Trophoblast cell (in vitro differentiated cells and primary cell): ENCODE measurements at regions not wholly inside any gene's neighbourhood (a gene's known extent, or its start where the extent isn't known, plus 50 kb on each side); places are given as distances from the start of the nearest gene placed in this dataset.

ENCODE experiments used
- DNase-seq, 2 donors: peaks; one replicate each; pipeline ENCODE4 v3.0.0-alpha.2; 2016
- H2AFZ ChIP-seq: 2 replicates; pipeline ENCODE4 v1.6.1; 2013; ENCODE audit warnings: low read length, moderate library complexity, mild to moderate bottlenecking; ENCODE audit not compliant: insufficient read depth, poor library complexity
- H2AK5ac ChIP-seq: 2 replicates; pipeline ENCODE4 v1.6.1; 2013; ENCODE audit warnings: mild to moderate bottlenecking, low read length
- H2BK120ac ChIP-seq: 2 replicates; pipeline ENCODE4 v1.6.1; 2013; ENCODE audit warnings: low read length, mild to moderate bottlenecking, moderate library complexity; ENCODE audit not compliant: insufficient read depth, poor library complexity
- H2BK12ac ChIP-seq: 2 replicates; pipeline ENCODE4 v1.6.1; 2013; ENCODE audit warnings: mild to moderate bottlenecking, low read length, moderate library complexity
- H2BK5ac ChIP-seq: 2 replicates; pipeline ENCODE4 v1.6.1; 2013; ENCODE audit warnings: low read length, low read depth, moderate library complexity, mild to moderate bottlenecking; ENCODE audit not compliant: poor library complexity
- H3K14ac ChIP-seq: 2 replicates; pipeline ENCODE4 v1.6.1; 2013; ENCODE audit warnings: mild to moderate bottlenecking, low read length
- H3K18ac ChIP-seq: 2 replicates; pipeline ENCODE4 v1.6.1; 2013; ENCODE audit warnings: mild to moderate bottlenecking, low read length
- H3K23ac ChIP-seq: 2 replicates; pipeline ENCODE4 v1.6.1; 2013; ENCODE audit warnings: low read length
- H3K27ac ChIP-seq: 2 replicates; pipeline ENCODE4 v1.5.1; 2013; ENCODE audit warnings: low read depth, mild to moderate bottlenecking, inconsistent platforms, low read length, moderate library complexity
- H3K27me3 ChIP-seq: 2 replicates; pipeline ENCODE4 v1.6.1; 2013; ENCODE audit warnings: inconsistent platforms, mild to moderate bottlenecking, low read length, moderate library complexity; ENCODE audit not compliant: insufficient read depth
- H3K36me3 ChIP-seq, 2 experiments: 1 replicate in 1 of 2; 2 replicates in 1 of 2; pipeline ENCODE4 v1.6.1; 2013; ENCODE audit warnings: low read length in 2 of 2, mild to moderate bottlenecking in 2 of 2, moderate library complexity in 1 of 2; ENCODE audit not compliant: insufficient read depth in 2 of 2, control insufficient read depth in 1 of 2
- H3K4ac ChIP-seq: 2 replicates; pipeline ENCODE4 v1.6.1; 2013; ENCODE audit warnings: low read depth, mild to moderate bottlenecking, low read length, moderate library complexity
- H3K4me1 ChIP-seq, 2 experiments: 1 replicate in 1 of 2; 2 replicates in 1 of 2; pipeline ENCODE4 v1.6.1; 2013; ENCODE audit warnings: low read length in 2 of 2, mild to moderate bottlenecking in 2 of 2, moderate library complexity in 1 of 2; ENCODE audit not compliant: insufficient read depth in 2 of 2, control insufficient read depth in 1 of 2
- H3K4me2 ChIP-seq: 2 replicates; pipeline ENCODE4 v1.6.1; 2013; ENCODE audit warnings: inconsistent platforms, mild to moderate bottlenecking, low read length, moderate library complexity
- H3K4me3 ChIP-seq: 2 replicates; pipeline ENCODE4 v1.5.1; 2013; ENCODE audit warnings: mild to moderate bottlenecking, low read depth, low read length, inconsistent platforms
- H3K79me1 ChIP-seq: one replicate; pipeline ENCODE4 v1.6.1; 2013; ENCODE audit warnings: low read length
- H3K79me2 ChIP-seq: 2 replicates; pipeline ENCODE4 v1.6.1; 2013; ENCODE audit warnings: low read length, mild to moderate bottlenecking; ENCODE audit not compliant: control insufficient read depth, insufficient read depth, poor library complexity
- H3K9ac ChIP-seq: 2 replicates; pipeline ENCODE4 v1.6.1; 2013; ENCODE audit warnings: mild to moderate bottlenecking, low read length
- H3K9me3 ChIP-seq: 2 replicates; pipeline ENCODE4 v1.6.1; 2013; ENCODE audit warnings: low read depth, mild to moderate bottlenecking, control low read depth, inconsistent platforms, low read length; ENCODE audit not compliant: insufficient read depth
- H4K12ac ChIP-seq: 2 replicates; pipeline ENCODE4 v1.6.1; 2013; ENCODE audit warnings: low read depth, mild to moderate bottlenecking, low read length, moderate library complexity
- H4K8ac ChIP-seq: 2 replicates; pipeline ENCODE4 v1.6.1; 2013; ENCODE audit warnings: low read depth, mild to moderate bottlenecking, low read length, moderate library complexity
- H4K91ac ChIP-seq: one replicate; pipeline ENCODE4 v1.6.1; 2013; ENCODE audit warnings: low read depth, mild to moderate bottlenecking, low read length, moderate library complexity
- WGBS: extraction: QIAGEN DNeasy Blood & Tissue Kit; methylation state at CpG from one replicate; pipeline ENCODE4 v1.1.7; 2013; ENCODE audit warnings: missing lambda C conversion rate; ENCODE audit not compliant: insufficient read length, insufficient coverage; ENCODE audit errors: extremely low coverage; 5-methylcytosine and 5-hydroxymethylcytosine counted together

- Histone ChIP-seq H3K79me1 (peaks cover 44% of the 10 kb centered on the region), H4K8ac (peak overlapping the region; percentile 4), H2BK5ac (peak overlapping the region; percentile 26), H2AK5ac (peak overlapping the region; percentile 16), H2AFZ (peak overlapping the region; percentile 0), H3K9ac (no peak overlapping the region), H3K4me2 (no peak overlapping the region), H3K4ac (peak overlapping the region; percentile 2), H3K23ac (no peak overlapping the region), H2BK12ac (peak overlapping the region; percentile 85), H3K27ac (no peak overlapping the region), H3K18ac (peak overlapping the region; percentile 40), H3K14ac (peak overlapping the region; percentile 27), H4K91ac (peak overlapping the region; percentile 71), H4K12ac (no peak overlapping the region), H3K79me2 (peaks cover 3% of the 10 kb centered on the region), H3K27me3 (no peaks in the 10 kb centered on the region), H2BK120ac (peak overlapping the region; percentile 18), H3K9me3 (peaks cover 3% of the 10 kb centered on the region), H3K36me3 (peaks cover 0 to 1% of the 10 kb centered on the region in 2 experiments), H3K4me1 (peaks cover 3 to 10% of the 10 kb centered on the region in 2 experiments), H3K4me3 (no peak overlapping the region)
- DNase-seq = no peak
- no CpG with 5 or more reads among the region's 5 CpGs for WGBS
Observed at GRCh38 chr15:62857411-62857853, 185.1 kb upstream of the TPM1 start.

- peaks cover 36% of the 10 kb centered on the region for H3K79me1 ChIP-seq
- H3K9me3 ChIP-seq = peaks cover 3% of the 10 kb centered on the region
- H4K91ac ChIP-seq = peak overlapping the region; percentile 60
- peaks cover 0 to 1% of the 10 kb centered on the region in 2 experiments for H3K36me3 ChIP-seq
- H3K79me2 ChIP-seq = peaks cover 3% of the 10 kb centered on the region
- H2AK5ac ChIP-seq = peak overlapping the region; percentile 44
- peak overlapping the region; percentile 3 for H3K14ac ChIP-seq
- H2AFZ ChIP-seq = no peak overlapping the region
- peak overlapping the region; percentile 62 for H3K9ac ChIP-seq
- H3K18ac ChIP-seq = no peak overlapping the region
- H2BK5ac ChIP-seq = no peak overlapping the region
- no peak overlapping the region for H3K4me3 ChIP-seq
- H3K4me2 ChIP-seq = no peak overlapping the region
- peaks cover 2 to 8% of the 10 kb centered on the region in 2 experiments for H3K4me1 ChIP-seq
- H3K27me3 ChIP-seq = no peaks in the 10 kb centered on the region
- no peak for DNase-seq
- H4K12ac ChIP-seq = no peak overlapping the region
- H4K8ac ChIP-seq = no peak overlapping the region
- no peak overlapping the region for H3K27ac ChIP-seq
- peak overlapping the region; percentile 78 for H2BK12ac ChIP-seq
- WGBS = no CpG with 5 or more reads among the region's 2 CpGs
- peak overlapping the region; percentile 35 for H2BK120ac ChIP-seq
- H3K4ac ChIP-seq = no peak overlapping the region
- H3K23ac ChIP-seq = no peak overlapping the region
Observed at GRCh38 chr15:62858343-62858742, 184.2 kb upstream of the TPM1 start.

GRCh38 chr15:62862717-62863116, 179.8 kb upstream of the TPM1 start:
- Histone ChIP-seq H2BK12ac (no peak overlapping the region), H3K4me1 (peaks cover under 1 to 2% of the 10 kb centered on the region in 2 experiments), H3K18ac (no peak overlapping the region), H4K12ac (no peak overlapping the region), H3K4me3 (no peak overlapping the region), H3K23ac (no peak overlapping the region), H2AFZ (no peak overlapping the region), H3K4me2 (no peak overlapping the region), H3K9me3 (no peaks in the 10 kb centered on the region), H3K14ac (no peak overlapping the region), H3K27ac (no peak overlapping the region), H3K79me2 (no peaks in the 10 kb centered on the region), H2BK5ac (no peak overlapping the region), H3K9ac (no peak overlapping the region), H2BK120ac (no peak overlapping the region), H4K8ac (no peak overlapping the region), H2AK5ac (no peak overlapping the region), H3K36me3 (peaks cover 0 to 1% of the 10 kb centered on the region in 2 experiments), H3K27me3 (no peaks in the 10 kb centered on the region), H4K91ac (no peak overlapping the region), H3K4ac (no peak overlapping the region), H3K79me1 (peaks cover 23% of the 10 kb centered on the region)
- no peak for DNase-seq
- WGBS = 100% methylated on average over 1 of the region's 2 CpGs

GRCh38 chr15:62866366-62866765, 176.2 kb upstream of the TPM1 start:
- Histone ChIP-seq H3K4ac (no peak overlapping the region), H3K4me3 (no peak overlapping the region), H3K36me3 (no peaks in the 10 kb centered on the region), H3K9ac (no peak overlapping the region), H3K79me1 (peaks cover 30% of the 10 kb centered on the region), H2BK5ac (peak overlapping the region; percentile 60), H3K4me1 (peaks cover 0 to 2% of the 10 kb centered on the region in 2 experiments), H3K9me3 (peaks cover 2% of the 10 kb centered on the region), H3K4me2 (no peak overlapping the region), H2AFZ (no peak overlapping the region), H2BK120ac (peak overlapping the region; percentile 89), H4K91ac (peak overlapping the region; percentile 79), H3K18ac (no peak overlapping the region), H2AK5ac (peak overlapping the region; percentile 92), H3K23ac (no peak overlapping the region), H3K14ac (peak overlapping the region; percentile 35), H3K79me2 (no peaks in the 10 kb centered on the region), H4K8ac (peak overlapping the region; percentile 52), H3K27me3 (no peaks in the 10 kb centered on the region), H2BK12ac (peak overlapping the region; percentile 93), H3K27ac (no peak overlapping the region), H4K12ac (peak overlapping the region; percentile 59)
- DNase-seq = no peak
- WGBS = no CpG with 5 or more reads among the region's 6 CpGs
